ENCODE measurements at regions not wholly inside any gene's neighbourhood (a gene's known extent, or its start where the extent isn't known, plus 50 kb on each side); places are given as distances from the start of the nearest gene placed in this dataset.

DNA sequence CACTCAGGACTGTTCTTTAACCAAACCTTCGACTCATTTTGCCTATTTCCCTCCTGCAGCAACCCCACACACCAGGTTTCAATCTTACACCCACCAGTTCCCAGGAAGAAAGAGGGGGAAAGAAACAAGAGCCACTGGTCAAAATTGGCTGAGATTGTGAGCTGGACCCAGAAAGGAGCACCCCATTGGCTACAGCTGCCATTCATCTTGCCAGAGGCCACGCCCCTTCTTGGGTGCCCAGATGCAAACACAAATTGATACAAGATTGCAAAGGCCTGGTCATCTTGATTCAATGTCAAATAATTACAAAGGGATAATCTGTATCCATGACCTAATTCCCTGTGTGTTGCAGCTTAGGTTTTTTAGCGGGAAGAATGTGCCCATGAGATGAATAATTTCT, 258.4 kb downstream of the LIG4 start:
- H3K23ac ChIP-seq (ENCODE audit: insufficient read length, low read depth, low read length), result no peak overlapping the region
- DNase-seq, result no peak
- no peaks in the 10 kb centered on the region for H3K9me3 ChIP-seq (ENCODE audit: control insufficient read depth, low read depth, low read length)
- no peak overlapping the region for H2BK120ac ChIP-seq (ENCODE audit: low read depth, low read length, poor library complexity, severe bottlenecking)
- H3K9me3 Mint-ChIP-seq, result no peaks in the 10 kb centered on the region
- no peak overlapping the region for H4K5ac ChIP-seq (ENCODE audit: insufficient read length, low read depth, low read length)
- TF ChIP-seq, protein P1, sequence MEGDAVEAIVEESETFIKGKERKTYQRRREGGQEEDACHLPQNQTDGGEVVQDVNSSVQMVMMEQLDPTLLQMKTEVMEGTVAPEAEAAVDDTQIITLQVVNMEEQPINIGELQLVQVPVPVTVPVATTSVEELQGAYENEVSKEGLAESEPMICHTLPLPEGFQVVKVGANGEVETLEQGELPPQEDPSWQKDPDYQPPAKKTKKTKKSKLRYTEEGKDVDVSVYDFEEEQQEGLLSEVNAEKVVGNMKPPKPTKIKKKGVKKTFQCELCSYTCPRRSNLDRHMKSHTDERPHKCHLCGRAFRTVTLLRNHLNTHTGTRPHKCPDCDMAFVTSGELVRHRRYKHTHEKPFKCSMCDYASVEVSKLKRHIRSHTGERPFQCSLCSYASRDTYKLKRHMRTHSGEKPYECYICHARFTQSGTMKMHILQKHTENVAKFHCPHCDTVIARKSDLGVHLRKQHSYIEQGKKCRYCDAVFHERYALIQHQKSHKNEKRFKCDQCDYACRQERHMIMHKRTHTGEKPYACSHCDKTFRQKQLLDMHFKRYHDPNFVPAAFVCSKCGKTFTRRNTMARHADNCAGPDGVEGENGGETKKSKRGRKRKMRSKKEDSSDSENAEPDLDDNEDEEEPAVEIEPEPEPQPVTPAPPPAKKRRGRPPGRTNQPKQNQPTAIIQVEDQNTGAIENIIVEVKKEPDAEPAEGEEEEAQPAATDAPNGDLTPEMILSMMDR (conservative IDR thresholded peaks at IDR 0.05), result no peak
- no peak overlapping the region for H3T11ph ChIP-seq (ENCODE audit: low read length)
- no peak overlapping the region for H4K91ac ChIP-seq (ENCODE audit: insufficient read length, low read depth, low read length)
- H3K27me3 ChIP-seq (ENCODE audit: insufficient read depth, low read length), result no peaks in the 10 kb centered on the region
- H3K27ac ChIP-seq (ENCODE audit: insufficient read length, low read depth, low read length), result no peak overlapping the region
- H3K9ac ChIP-seq (ENCODE audit: extremely low read depth, insufficient read length, low read length), result no peak overlapping the region
- H3K4me1 ChIP-seq (ENCODE audit: insufficient read depth, low read length), result no peaks in the 10 kb centered on the region
- no peak overlapping the region; a peak in 1 of 7 replicates for H3K27ac Mint-ChIP-seq
- H2BK5ac ChIP-seq (ENCODE audit: insufficient read length, low read length), result no peak overlapping the region
- no peak overlapping the region for H3K18ac ChIP-seq (ENCODE audit: insufficient read length, low read depth, low read length)
- no peak overlapping the region for H2AFZ ChIP-seq (ENCODE audit: low read length)
- H3K4me3 Mint-ChIP-seq, result no peak overlapping the region
- H3K27me3 Mint-ChIP-seq (ENCODE audit: low read depth), result no peaks in the 10 kb centered on the region
- H4K8ac ChIP-seq (replicated peaks; ENCODE audit: insufficient read length, low read depth, low read length), result no peak overlapping the region
- no peak overlapping the region for H3K4me2 ChIP-seq (ENCODE audit: insufficient read depth, insufficient read length, low read length)
- no peak overlapping the region for H2BK12ac ChIP-seq (ENCODE audit: insufficient read length, low read depth, low read length)
- H4K20me1 ChIP-seq (ENCODE audit: control insufficient read depth, insufficient read depth, insufficient read length), result no peaks in the 10 kb centered on the region
- H2AK5ac ChIP-seq (ENCODE audit: insufficient read length, low read length), result no peak overlapping the region
- H3K79me2 ChIP-seq (ENCODE audit: insufficient read depth, low read length), result no peaks in the 10 kb centered on the region
- peaks cover 10 to 12% of the 10 kb centered on the region in 2 experiments for H3K4me1 Mint-ChIP-seq
- H3K36me3 Mint-ChIP-seq (ENCODE audit: insufficient read depth in 1 of 3, low read depth in 3 of 3), result no peaks in the 10 kb centered on the region
- WGBS (ENCODE audit: extremely low coverage, insufficient read length, low lambda C conversion rate), result no CpG with 5 or more reads among the region's 3 CpGs
- H3K4ac ChIP-seq (ENCODE audit: low read depth, low read length), result no peak overlapping the region
- H3K79me1 ChIP-seq (ENCODE audit: insufficient read depth, low read depth, low read length, poor library complexity, severe bottlenecking), result no peaks in the 10 kb centered on the region
- no peak overlapping the region for H3K14ac ChIP-seq (ENCODE audit: insufficient read depth, low read length)
- H3K56ac ChIP-seq (ENCODE audit: insufficient read length, low read depth, low read length), result no peak overlapping the region
- H2BK15ac ChIP-seq (ENCODE audit: low read depth, low read length), result no peak overlapping the region
- no peak overlapping the region for H2BK20ac ChIP-seq (ENCODE audit: low read depth, low read length, poor library complexity, severe bottlenecking)
- no peaks in the 10 kb centered on the region for H3K23me2 ChIP-seq (ENCODE audit: insufficient read length, low read depth, low read length, poor library complexity, severe bottlenecking)

Measured in H9 (cell line).